ENCODE measurements at regions not wholly inside any gene's neighbourhood (a gene's known extent, or its start where the extent isn't known, plus 50 kb on each side); places are given as distances from the start of the nearest gene placed in this dataset.
A peak's percentile ranks its signal among the peaks of the same experiment; 100 is the strongest.

GRCh38 chr5:67506241-67506640, 309.6 kb upstream of the CD180 start:
- H3K4me1 ChIP-seq (ENCODE audit: insufficient read depth, low read length): no peaks in the 10 kb centered on the region
- no peak overlapping the region for H2BK12ac ChIP-seq (ENCODE audit: insufficient read length, low read depth, low read length)
- no peak overlapping the region for H3K14ac ChIP-seq (ENCODE audit: insufficient read depth, low read length)
- H4K20me1 ChIP-seq (ENCODE audit: control insufficient read depth, insufficient read depth, insufficient read length): no peaks in the 10 kb centered on the region
- DNase-seq: no peak
- Mint-ChIP-seq H3K27me3 (ENCODE audit: low read depth) (no peaks in the 10 kb centered on the region; the same call in 1 of the 2 replicates), H3K36me3 (ENCODE audit: insufficient read depth in 1 of 3, low read depth in 3 of 3) (no peaks in the 10 kb centered on the region), H3K4me3 (no peak overlapping the region), H3K9me3 (no peaks in the 10 kb centered on the region; a peak in 1 of 5 replicates), H3K27ac (peak overlapping the region in 1 of 3 experiments; percentile 35; a peak in 1 of 7 replicates), H3K4me1 (peaks cover 3 to 7% of the 10 kb centered on the region in 2 experiments; a peak in 3 of 4 replicates)
- no peak overlapping the region for H3K4me2 ChIP-seq (ENCODE audit: insufficient read depth, insufficient read length, low read length)
- no peak overlapping the region for H2AK5ac ChIP-seq (ENCODE audit: insufficient read length, low read length)
- H2AFZ ChIP-seq (ENCODE audit: low read length): no peak overlapping the region
- H2BK120ac ChIP-seq (ENCODE audit: low read depth, low read length, poor library complexity, severe bottlenecking): no peak overlapping the region
- H3K23me2 ChIP-seq (ENCODE audit: insufficient read length, low read depth, low read length, poor library complexity, severe bottlenecking): no peaks in the 10 kb centered on the region
- no peak overlapping the region for H3K4ac ChIP-seq (ENCODE audit: low read depth, low read length)
- H4K91ac ChIP-seq (ENCODE audit: insufficient read length, low read depth, low read length): no peak overlapping the region
- H2BK15ac ChIP-seq (ENCODE audit: low read depth, low read length): no peak overlapping the region
- no peak overlapping the region for H2BK5ac ChIP-seq (ENCODE audit: insufficient read length, low read length)
- H3K56ac ChIP-seq (ENCODE audit: insufficient read length, low read depth, low read length): no peak overlapping the region
- no peak for TF ChIP-seq CTCF (conservative IDR thresholded peaks at IDR 0.05)
- H2BK20ac ChIP-seq (ENCODE audit: low read depth, low read length, poor library complexity, severe bottlenecking): no peak overlapping the region
- H3T11ph ChIP-seq (ENCODE audit: low read length): no peak overlapping the region
- H3K23ac ChIP-seq (ENCODE audit: insufficient read length, low read depth, low read length): no peak overlapping the region
- no peaks in the 10 kb centered on the region for H3K79me1 ChIP-seq (ENCODE audit: insufficient read depth, low read depth, low read length, poor library complexity, severe bottlenecking)
- H3K79me2 ChIP-seq (ENCODE audit: insufficient read depth, low read length): no peaks in the 10 kb centered on the region
- no CpG with 5 or more reads among the region's 2 CpGs for WGBS (ENCODE audit: extremely low coverage, insufficient read length, low lambda C conversion rate)
- no peak overlapping the region for H3K27ac ChIP-seq (ENCODE audit: insufficient read length, low read depth, low read length)
- no peak overlapping the region for H4K5ac ChIP-seq (ENCODE audit: insufficient read length, low read depth, low read length)
- no peak overlapping the region for H3K18ac ChIP-seq (ENCODE audit: insufficient read length, low read depth, low read length)
- no peaks in the 10 kb centered on the region for H3K9me3 ChIP-seq (ENCODE audit: control insufficient read depth, low read depth, low read length)
- H4K8ac ChIP-seq (replicated peaks; ENCODE audit: insufficient read length, low read depth, low read length): no peak overlapping the region
- H3K27me3 ChIP-seq (ENCODE audit: insufficient read depth, low read length): no peaks in the 10 kb centered on the region
- H3K9ac ChIP-seq (ENCODE audit: extremely low read depth, insufficient read length, low read length): no peak overlapping the region
